HFFc6 (cell line): ENCODE measurements at regions not wholly inside any gene's neighbourhood (a gene's known extent, or its start where the extent isn't known, plus 50 kb on each side); places are given as distances from the start of the nearest gene placed in this dataset.

Source experiments
- DNase-seq: peaks from one replicate; pipeline ENCODE4 v3.0.0-alpha.2; 2018
- H3K27ac Mint-ChIP-seq: 2 replicates; pipeline ENCODE4 v1.8.0; 2020; ENCODE audit warnings: mild to moderate bottlenecking, mixed read lengths
- H3K27me3 Mint-ChIP-seq: 2 replicates; pipeline ENCODE4 v1.8.0; 2021; ENCODE audit warnings: mild to moderate bottlenecking, moderate library complexity, mixed read lengths; ENCODE audit not compliant: insufficient read depth
- H3K36me3 Mint-ChIP-seq: 2 replicates; pipeline ENCODE4 v1.8.0; 2021; ENCODE audit warnings: low read depth, mixed read lengths
- H3K4me1 Mint-ChIP-seq: 2 replicates; pipeline ENCODE4 v1.8.0; 2020; ENCODE audit warnings: low read depth, mixed read lengths
- H3K4me3 Mint-ChIP-seq: 2 replicates; pipeline ENCODE4 v1.8.0; 2020; ENCODE audit warnings: mild to moderate bottlenecking, moderate library complexity, mixed read lengths
- H3K9me3 Mint-ChIP-seq: 2 replicates; pipeline ENCODE4 v1.8.0; 2020; ENCODE audit warnings: mild to moderate bottlenecking, mixed read lengths
- CTCF ChIP-seq: fragments of 200-600 bp; sonication (generic); IDR thresholded peaks from 2 replicates; pipeline ENCODE4 v1.5.0; 2021; ENCODE audit warnings: antibody characterized with exemption, mild to moderate bottlenecking

- Mint-ChIP-seq H3K27me3 (no peaks in the 10 kb centered on the region), H3K9me3 (no peaks in the 10 kb centered on the region), H3K36me3 (no peaks in the 10 kb centered on the region), H3K4me3 (no peak overlapping the region), H3K4me1 (no peaks in the 10 kb centered on the region), H3K27ac (no peak overlapping the region)
- TF ChIP-seq CTCF = no peak
- DNase-seq = no peak
Observed at GRCh38 chrX:94424456-94424855, 750.5 kb downstream of the FAM133A start.

- no peaks in the 10 kb centered on the region for H3K4me1 Mint-ChIP-seq
- TF ChIP-seq CTCF = no peak
- DNase-seq = no peak
- no peaks in the 10 kb centered on the region for H3K27me3 Mint-ChIP-seq
- no peak overlapping the region for H3K27ac Mint-ChIP-seq
- H3K36me3 Mint-ChIP-seq = no peaks in the 10 kb centered on the region
- H3K4me3 Mint-ChIP-seq = no peak overlapping the region
- no peaks in the 10 kb centered on the region for H3K9me3 Mint-ChIP-seq
Observed at GRCh38 chrX:94430091-94430490, 756.1 kb downstream of the FAM133A start.

- no peak for DNase-seq
- Mint-ChIP-seq H3K4me1 (no peaks in the 10 kb centered on the region), H3K4me3 (no peak overlapping the region), H3K27ac (no peak overlapping the region), H3K27me3 (no peaks in the 10 kb centered on the region), H3K36me3 (no peaks in the 10 kb centered on the region; the same call in 1 of the 2 replicates), H3K9me3 (peaks cover 8% of the 10 kb centered on the region)
- TF ChIP-seq CTCF = no peak
Observed at GRCh38 chrX:94435799-94436198, 761.8 kb downstream of the FAM133A start.

GRCh38 chrX:94454159-94454558 is 780.2 kb downstream of the FAM133A start:
- no peaks in the 10 kb centered on the region for H3K9me3 Mint-ChIP-seq
- DNase-seq = no peak
- no peaks in the 10 kb centered on the region for H3K36me3 Mint-ChIP-seq
- TF ChIP-seq CTCF = no peak
- no peaks in the 10 kb centered on the region for H3K4me1 Mint-ChIP-seq
- no peaks in the 10 kb centered on the region for H3K27me3 Mint-ChIP-seq
- no peak overlapping the region for H3K27ac Mint-ChIP-seq
- H3K4me3 Mint-ChIP-seq = no peak overlapping the region

GRCh38 chrX:94454606-94455005 is 780.6 kb downstream of the FAM133A start:
- no peak for TF ChIP-seq CTCF
- Mint-ChIP-seq H3K4me1 (no peaks in the 10 kb centered on the region), H3K27ac (no peak overlapping the region), H3K27me3 (no peaks in the 10 kb centered on the region), H3K4me3 (no peak overlapping the region), H3K36me3 (no peaks in the 10 kb centered on the region), H3K9me3 (no peaks in the 10 kb centered on the region)
- no peak for DNase-seq

GRCh38 chrX:94455782-94456181 is 781.8 kb downstream of the FAM133A start:
- H3K27me3 Mint-ChIP-seq = no peaks in the 10 kb centered on the region
- no peak overlapping the region for H3K4me3 Mint-ChIP-seq
- no peak for TF ChIP-seq CTCF
- H3K4me1 Mint-ChIP-seq = no peaks in the 10 kb centered on the region
- no peaks in the 10 kb centered on the region for H3K9me3 Mint-ChIP-seq
- no peak for DNase-seq
- no peak overlapping the region for H3K27ac Mint-ChIP-seq
- H3K36me3 Mint-ChIP-seq = no peaks in the 10 kb centered on the region
